Thymus (tissue), 11 donors: ENCODE measurements at regions not wholly inside any gene's neighbourhood (a gene's known extent, or its start where the extent isn't known, plus 50 kb on each side); places are given as distances from the start of the nearest gene placed in this dataset.

ENCODE experiments used
- DNase-seq, 9 donors: peaks; one replicate each; pipeline ENCODE4 v3.0.0-alpha.2; 2013; ENCODE audit warnings: low spot score in 9 of 9, low read depth in 6 of 9, missing footprints in 1 of 9
- H3K27ac ChIP-seq, 2 donors: one replicate each; pipeline ENCODE4 v1.5.1; 2013; ENCODE audit warnings: control low read depth in 1 of 2, low read depth in 1 of 2, low read length in 1 of 2, mild to moderate bottlenecking in 1 of 2, moderate library complexity in 1 of 2
- H3K27me3 ChIP-seq, 2 donors: one replicate each; pipeline ENCODE4 v1.5.1; 2013; ENCODE audit warnings: low read length in 1 of 2; ENCODE audit not compliant: control insufficient read depth in 2 of 2, insufficient read depth in 1 of 2
- H3K36me3 ChIP-seq, 2 donors: one replicate each; pipeline ENCODE4 v1.5.1; 2013; ENCODE audit warnings: low read length in 1 of 2, mild to moderate bottlenecking in 1 of 2, moderate library complexity in 1 of 2; ENCODE audit not compliant: control insufficient read depth in 2 of 2, insufficient read depth in 2 of 2
- H3K4me1 ChIP-seq, 2 donors: one replicate each; pipeline ENCODE4 v1.5.1; 2013; ENCODE audit warnings: low read length in 2 of 2; ENCODE audit not compliant: control insufficient read depth in 2 of 2, insufficient read depth in 2 of 2
- H3K4me3 ChIP-seq, 2 donors: one replicate each; pipeline ENCODE4 v1.5.1; 2013; ENCODE audit warnings: low read length in 2 of 2, control low read depth in 1 of 2, mild to moderate bottlenecking in 1 of 2
- H3K9me3 ChIP-seq, 2 donors: one replicate each; pipeline ENCODE4 v1.5.1; 2013; ENCODE audit warnings: low read length in 1 of 2, mild to moderate bottlenecking in 1 of 2; ENCODE audit not compliant: control insufficient read depth in 2 of 2, insufficient read depth in 1 of 2
- WGBS: extraction: QIAGEN DNeasy Blood & Tissue Kit; methylation state at CpG from one replicate; pipeline ENCODE4 v1.1.7; 2013; 5-methylcytosine and 5-hydroxymethylcytosine counted together
- donor health status: healthy.

GRCh38 chr1:98048751-98049325 lies 128.0 kb upstream of the DPYD start:
- Histone ChIP-seq H3K27ac (no peak overlapping the region), H3K9me3 (peaks cover 1 to 3% of the 10 kb centered on the region in 2 donors), H3K27me3 (peaks cover 54 to 93% of the 10 kb centered on the region in 2 donors), H3K4me1 (peaks cover 10 to 34% of the 10 kb centered on the region in 2 donors), H3K4me3 (no peak overlapping the region), H3K36me3 (no peaks in the 10 kb centered on the region)
- DNase-seq: no peak
- 7% methylated on average over 16 of the region's 16 CpGs for WGBS

GRCh38 chr1:98048244-98048643 lies 127.4 kb upstream of the DPYD start:
- 2% methylated on average over 15 of the region's 15 CpGs for WGBS
- peaks cover 1 to 3% of the 10 kb centered on the region in 2 donors for H3K9me3 ChIP-seq
- H3K36me3 ChIP-seq: no peaks in the 10 kb centered on the region
- H3K27me3 ChIP-seq: peaks cover 48 to 92% of the 10 kb centered on the region in 2 donors
- H3K27ac ChIP-seq: no peak overlapping the region
- DNase-seq: peak; percentile 50 to 87 (median 71)
- H3K4me1 ChIP-seq: peaks cover 6 to 29% of the 10 kb centered on the region in 2 donors
- H3K4me3 ChIP-seq: no peak overlapping the region

DNA sequence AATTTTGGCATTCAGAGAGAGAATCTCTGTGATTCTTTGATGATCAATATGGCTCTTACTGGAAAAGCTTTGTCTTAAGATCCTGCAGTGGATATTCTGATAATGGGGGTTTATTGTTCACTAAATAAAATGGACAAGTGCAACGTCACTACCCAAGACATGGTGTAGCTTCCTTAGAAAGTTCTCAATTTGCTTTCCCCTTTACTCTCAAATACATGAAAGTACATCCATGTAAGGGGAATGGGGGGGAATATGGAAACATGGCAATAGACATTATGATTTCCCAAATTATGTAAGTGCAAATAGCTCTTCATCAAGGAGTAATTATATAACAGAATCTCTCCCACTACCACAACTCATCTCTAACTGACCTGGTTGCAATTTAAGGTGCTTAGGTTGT lies 126.3 kb upstream of the DPYD start:
- Histone ChIP-seq H3K36me3 (no peaks in the 10 kb centered on the region), H3K4me3 (no peak overlapping the region), H3K27me3 (peaks cover 49 to 91% of the 10 kb centered on the region in 2 donors), H3K9me3 (peaks cover 1 to 3% of the 10 kb centered on the region in 2 donors), H3K27ac (no peak overlapping the region), H3K4me1 (peaks cover 6 to 26% of the 10 kb centered on the region in 2 donors)
- 72% methylated on average over 1 of the region's 1 CpG for WGBS
- no peak for DNase-seq

DNA sequence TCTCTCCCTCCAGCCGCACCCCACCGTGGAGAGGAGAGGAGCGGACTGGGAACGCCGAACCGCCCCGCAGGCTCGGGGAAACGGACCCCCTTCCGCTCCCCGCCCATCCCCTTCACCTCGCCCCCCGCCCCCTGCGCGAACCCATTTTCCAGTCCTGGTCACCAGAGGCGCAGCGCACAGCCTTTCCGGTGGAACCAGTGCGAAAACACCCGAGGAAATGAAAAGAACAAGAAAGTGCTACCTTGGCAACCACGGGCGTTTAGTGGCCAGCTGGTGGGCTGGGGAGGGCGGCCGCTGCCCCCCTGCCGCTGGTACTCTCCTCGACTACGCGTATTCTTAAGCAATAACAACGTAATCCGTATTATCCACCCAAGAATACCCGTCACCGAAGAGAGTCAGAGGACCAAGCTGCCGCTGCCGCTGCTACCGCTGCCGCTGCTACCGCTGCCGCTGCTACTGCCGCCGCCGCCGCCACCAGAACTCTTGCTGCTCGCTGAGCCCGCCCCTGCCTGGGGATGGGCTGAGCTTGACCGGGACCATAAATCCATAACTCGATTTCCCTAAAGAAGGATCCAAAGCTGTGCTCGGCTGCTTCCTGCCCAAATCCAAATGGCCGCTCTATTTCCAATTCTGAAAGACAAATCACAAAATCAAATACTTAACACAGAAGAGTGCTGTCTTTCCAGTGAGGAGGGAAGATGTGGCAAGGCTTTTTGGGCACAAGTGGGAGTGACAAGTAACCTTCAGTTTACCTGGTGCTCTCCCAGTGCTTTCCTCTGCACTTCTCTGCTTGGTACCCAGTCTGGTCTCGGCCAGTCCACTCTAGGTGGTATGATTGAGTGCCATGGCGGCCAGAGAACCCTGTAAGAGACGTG lies 125.2 kb upstream of the DPYD start:
- H3K4me1 ChIP-seq: peaks cover 6 to 26% of the 10 kb centered on the region in 2 donors
- DNase-seq: peak in 1 of 9 donors; percentile 49
- peaks cover 49 to 80% of the 10 kb centered on the region in 2 donors for H3K27me3 ChIP-seq
- H3K9me3 ChIP-seq: peaks cover 1 to 3% of the 10 kb centered on the region in 2 donors
- whole genome bisulfite sequencing: 5% methylated on average over 51 of the region's 51 CpGs
- peak overlapping the region; percentile 6 to 50 for H3K4me3 ChIP-seq
- H3K36me3 ChIP-seq: no peaks in the 10 kb centered on the region
- H3K27ac ChIP-seq: no peak overlapping the region

DNA sequence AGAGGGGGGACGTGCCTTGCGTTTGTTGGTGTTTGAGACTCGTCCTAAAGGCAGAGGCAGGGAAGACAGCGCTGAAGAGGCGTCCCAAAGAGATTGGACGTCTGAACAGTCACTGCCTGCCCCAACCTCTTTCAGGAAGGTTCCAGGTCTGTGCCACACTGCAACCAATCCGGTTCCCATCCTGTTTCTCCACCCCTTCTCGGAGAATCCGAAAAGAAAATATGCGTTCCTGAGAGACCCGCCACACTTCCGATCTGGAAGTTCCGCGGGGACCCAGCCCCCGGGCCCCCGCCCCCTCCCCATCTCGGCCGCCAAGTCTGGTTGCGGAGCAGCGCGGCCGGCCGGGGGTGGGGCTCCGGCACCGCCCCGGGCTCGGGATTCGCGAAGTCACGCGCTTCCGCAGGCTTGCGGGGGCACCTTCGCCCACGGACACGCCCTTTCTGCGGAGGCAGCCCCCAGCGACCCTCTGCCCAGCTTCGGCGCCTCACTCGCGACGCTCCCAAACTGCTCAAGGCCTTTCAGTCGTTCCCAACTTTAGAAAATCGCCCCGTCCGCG lies 124.5 kb upstream of the DPYD start:
- H3K27ac ChIP-seq: no peak overlapping the region
- H3K36me3 ChIP-seq: no peaks in the 10 kb centered on the region
- H3K4me3 ChIP-seq: peak overlapping the region; percentile 6 to 50
- 1% methylated on average over 48 of the region's 48 CpGs for WGBS
- peaks cover 49 to 79% of the 10 kb centered on the region in 2 donors for H3K27me3 ChIP-seq
- DNase-seq: no peak
- peaks cover 1 to 3% of the 10 kb centered on the region in 2 donors for H3K9me3 ChIP-seq
- peaks cover 6 to 26% of the 10 kb centered on the region in 2 donors for H3K4me1 ChIP-seq

- H3K4me3 ChIP-seq: peak overlapping the region in 1 of 2 donors; percentile 50
- H3K27me3 ChIP-seq: peaks cover 47 to 73% of the 10 kb centered on the region in 2 donors
- no peaks in the 10 kb centered on the region for H3K36me3 ChIP-seq
- H3K4me1 ChIP-seq: peaks cover 6 to 26% of the 10 kb centered on the region in 2 donors
- 13% methylated on average over 16 of the region's 16 CpGs for WGBS
- peaks cover 1 to 3% of the 10 kb centered on the region in 2 donors for H3K9me3 ChIP-seq
- no peak overlapping the region for H3K27ac ChIP-seq
- no peak for DNase-seq
Measured at GRCh38 chr1:98044766-98045165, 123.9 kb upstream of the DPYD start.

DNA sequence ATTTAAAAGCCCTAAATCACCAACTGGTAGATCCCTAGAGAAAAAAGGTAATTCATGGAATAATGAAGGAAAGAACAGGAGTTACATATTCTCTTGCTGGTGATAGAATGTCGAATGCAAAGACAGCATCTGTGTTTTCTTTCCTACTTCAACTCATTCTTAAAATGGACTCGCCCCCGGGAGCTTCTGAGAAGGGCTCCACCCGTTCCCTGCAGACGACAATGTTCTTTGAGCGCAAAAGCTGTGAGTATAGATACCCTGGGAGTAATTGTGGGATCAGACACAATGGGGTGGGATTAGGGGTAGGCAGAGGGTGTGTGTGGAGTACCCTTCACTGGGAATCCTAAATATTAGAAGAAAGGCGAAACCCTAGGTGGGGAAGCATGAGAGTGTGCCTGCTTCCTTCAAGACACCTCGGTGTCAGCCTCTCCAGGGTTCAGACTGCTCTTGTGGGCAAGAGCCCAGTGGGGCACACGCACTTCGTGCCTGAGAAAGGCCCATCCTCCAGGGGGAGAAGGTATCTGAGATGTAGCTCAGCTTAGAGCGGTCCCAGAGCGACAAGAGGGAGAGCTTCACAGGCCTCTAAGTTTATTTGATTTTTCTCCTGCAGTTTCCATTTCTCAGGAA lies 123.3 kb upstream of the DPYD start:
- Histone ChIP-seq H3K36me3 (no peaks in the 10 kb centered on the region), H3K27ac (no peak overlapping the region), H3K4me1 (peaks cover 6 to 26% of the 10 kb centered on the region in 2 donors), H3K4me3 (no peak overlapping the region), H3K9me3 (peaks cover 1 to 3% of the 10 kb centered on the region in 2 donors), H3K27me3 (peaks cover 41 to 68% of the 10 kb centered on the region in 2 donors)
- no peak for DNase-seq
- 37% methylated on average over 12 of the region's 12 CpGs for WGBS

GRCh38 chr1:98035602-98036002 lies 114.8 kb upstream of the DPYD start:
- Histone ChIP-seq H3K27me3 (no peaks in the 10 kb centered on the region), H3K4me1 (no peaks in the 10 kb centered on the region), H3K4me3 (no peak overlapping the region), H3K36me3 (no peaks in the 10 kb centered on the region), H3K27ac (no peak overlapping the region), H3K9me3 (no peaks in the 10 kb centered on the region)
- WGBS: 94% methylated on average over 2 of the region's 2 CpGs
- no peak for DNase-seq
